HG02885 (cell line): ENCODE measurements at regions not wholly inside any gene's neighbourhood (a gene's known extent, or its start where the extent isn't known, plus 50 kb on each side); places are given as distances from the start of the nearest gene placed in this dataset.
"Not testable (repeated sequence)": the region's sequence is repeated elsewhere in the genome, so short reads cannot be mapped to it uniquely, and the experiment has no call there.

ENCODE experiments used
- ATAC-seq: cut with Tn5 transposase; IDR thresholded peaks from one replicate; pipeline ENCODE4 v1.9.1; 2021; ENCODE audit warnings: mild to moderate bottlenecking; ENCODE audit not compliant: unreplicated experiment, poor library complexity

DNA sequence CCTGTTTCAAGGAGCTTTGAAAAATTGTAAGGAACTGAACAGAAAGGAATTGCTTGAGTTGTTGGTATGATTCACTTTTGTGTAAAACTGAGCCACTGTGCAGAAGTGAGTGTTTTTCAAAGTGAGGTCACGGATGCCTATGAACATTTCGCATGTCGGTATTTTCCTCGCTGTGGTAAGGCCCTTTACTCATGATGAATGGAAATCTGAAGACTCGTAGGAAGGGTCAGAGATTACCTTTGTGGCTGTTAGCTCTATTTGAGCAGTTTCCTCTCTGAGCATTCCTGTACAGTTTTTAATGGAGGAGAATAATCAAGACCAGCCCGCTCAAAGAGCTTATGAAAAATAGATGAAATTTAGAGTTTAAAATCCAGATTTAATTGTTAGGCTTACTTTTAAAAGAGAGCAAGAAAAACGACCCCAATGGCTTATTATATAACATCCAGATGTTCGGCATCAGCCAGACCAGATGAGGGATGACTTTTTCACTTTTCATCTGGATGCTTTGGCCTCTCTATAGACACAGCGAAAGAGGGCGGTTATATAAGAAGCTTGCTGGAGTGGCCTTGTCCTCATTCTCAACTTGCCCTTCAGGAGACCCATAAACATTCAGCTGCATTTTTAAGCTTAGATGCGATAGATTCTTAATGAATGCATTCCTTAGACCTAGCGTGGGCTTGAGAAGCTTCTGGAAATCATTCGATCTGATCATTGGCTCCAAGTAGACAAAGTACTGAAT is 99.5 kb downstream of the CD83 start:
- no peak for ATAC-seq

DNA sequence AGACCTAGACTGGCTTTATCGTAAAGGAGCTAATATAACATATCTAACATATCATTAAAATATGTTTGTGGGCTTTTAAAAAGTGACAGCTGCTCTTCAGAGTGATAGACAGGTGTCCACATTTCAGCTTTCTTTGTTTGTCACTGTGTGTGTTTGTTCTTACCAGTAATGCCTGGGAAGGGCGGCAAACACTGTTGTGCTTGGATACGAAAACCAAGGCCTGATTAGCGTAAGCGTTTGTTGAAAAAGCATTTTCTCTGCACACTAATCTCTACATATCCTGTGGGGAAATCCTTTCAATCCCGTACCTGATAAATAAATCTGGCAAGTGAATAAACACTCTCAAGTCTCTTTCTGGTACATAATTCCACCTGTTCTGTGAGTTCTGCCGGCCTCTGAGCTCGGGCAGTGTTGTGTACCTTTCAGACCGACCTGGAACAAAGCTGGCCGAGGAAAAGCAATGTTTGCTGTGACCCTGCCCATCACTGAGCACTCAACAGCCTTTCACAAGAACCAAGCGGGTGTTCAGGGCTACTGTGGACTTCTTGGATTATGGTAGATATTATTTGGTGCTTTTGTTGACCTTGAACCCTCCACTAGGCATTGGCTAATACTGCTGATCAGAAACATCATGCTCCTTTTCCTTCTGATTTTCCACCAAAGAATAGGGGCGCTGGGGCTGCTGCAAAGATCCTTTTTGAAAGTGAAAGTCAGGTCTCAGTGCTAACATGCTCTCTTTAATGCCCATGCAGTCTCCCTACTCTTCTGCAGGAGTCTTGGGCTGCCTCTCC is 100.4 kb downstream of the CD83 start:
- ATAC-seq = no peak

GRCh38 chr6:14218519-14218800 is 100.9 kb downstream of the CD83 start:
- no peak for ATAC-seq

GRCh38 chr6:14221564-14222279 is 104.2 kb downstream of the CD83 start:
- no peak for ATAC-seq

GRCh38 chr6:14222956-14223355 is 105.4 kb downstream of the CD83 start:
- no peak for ATAC-seq

DNA sequence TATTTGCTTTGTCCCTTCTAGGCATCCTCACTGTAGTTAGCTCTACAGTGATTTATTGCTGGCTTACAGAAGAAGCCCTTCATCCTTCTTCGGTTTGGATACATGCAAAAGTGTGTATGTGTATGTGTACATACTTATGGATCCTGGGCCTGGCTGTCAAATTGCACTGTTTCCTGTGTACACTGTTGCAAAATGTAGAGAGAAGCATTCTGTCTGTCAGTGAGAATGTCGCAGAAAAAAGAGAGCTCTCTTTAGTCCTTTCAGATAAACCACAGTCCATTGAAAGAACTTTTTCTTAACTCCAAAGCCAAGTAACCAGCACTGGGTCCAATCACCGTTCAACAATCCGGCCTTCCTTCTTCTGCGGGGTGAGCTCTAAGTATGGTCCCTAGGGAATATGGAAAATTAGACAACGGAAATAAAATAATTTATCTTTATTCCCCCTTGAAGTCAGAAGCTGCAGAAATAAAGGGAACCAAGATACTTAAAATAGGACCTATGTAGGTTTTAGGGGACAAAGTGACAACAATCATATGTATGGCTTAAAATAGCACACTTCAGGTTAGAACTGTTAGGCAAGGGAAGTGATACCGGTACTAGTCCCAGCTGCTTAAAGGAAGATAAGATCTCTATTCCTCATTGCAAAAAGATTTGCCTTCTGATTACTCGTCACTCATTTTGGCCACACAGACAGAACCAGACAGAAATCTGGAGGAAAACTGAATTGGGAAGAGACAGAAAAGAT is 107.0 kb downstream of the CD83 start:
- ATAC-seq = peak; percentile 46

GRCh38 chr6:14226051-14226660 is 108.6 kb downstream of the CD83 start:
- ATAC-seq = no peak

DNA sequence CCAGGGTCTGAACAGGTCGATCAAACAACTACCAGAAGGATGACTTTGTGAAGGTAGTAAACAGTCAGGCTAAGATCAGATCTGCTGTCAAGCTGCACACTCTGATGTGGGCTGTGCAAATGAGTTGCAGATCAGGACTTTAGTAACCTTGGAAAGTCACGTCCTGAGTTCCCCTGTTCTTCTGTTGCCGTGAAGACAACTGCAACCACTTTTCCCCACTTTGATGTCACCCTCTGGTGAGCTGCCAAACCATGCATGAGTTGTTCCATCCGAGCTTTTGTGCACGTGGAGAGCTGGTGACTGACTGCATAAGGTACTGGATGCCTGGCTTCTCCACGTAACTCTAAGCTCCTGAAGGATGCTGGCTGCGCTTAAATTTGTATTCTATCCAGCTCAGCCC is 111.0 kb downstream of the CD83 start:
- ATAC-seq = no peak

GRCh38 chr6:14231071-14231483 is 113.5 kb downstream of the CD83 start:
- ATAC-seq = no peak

DNA sequence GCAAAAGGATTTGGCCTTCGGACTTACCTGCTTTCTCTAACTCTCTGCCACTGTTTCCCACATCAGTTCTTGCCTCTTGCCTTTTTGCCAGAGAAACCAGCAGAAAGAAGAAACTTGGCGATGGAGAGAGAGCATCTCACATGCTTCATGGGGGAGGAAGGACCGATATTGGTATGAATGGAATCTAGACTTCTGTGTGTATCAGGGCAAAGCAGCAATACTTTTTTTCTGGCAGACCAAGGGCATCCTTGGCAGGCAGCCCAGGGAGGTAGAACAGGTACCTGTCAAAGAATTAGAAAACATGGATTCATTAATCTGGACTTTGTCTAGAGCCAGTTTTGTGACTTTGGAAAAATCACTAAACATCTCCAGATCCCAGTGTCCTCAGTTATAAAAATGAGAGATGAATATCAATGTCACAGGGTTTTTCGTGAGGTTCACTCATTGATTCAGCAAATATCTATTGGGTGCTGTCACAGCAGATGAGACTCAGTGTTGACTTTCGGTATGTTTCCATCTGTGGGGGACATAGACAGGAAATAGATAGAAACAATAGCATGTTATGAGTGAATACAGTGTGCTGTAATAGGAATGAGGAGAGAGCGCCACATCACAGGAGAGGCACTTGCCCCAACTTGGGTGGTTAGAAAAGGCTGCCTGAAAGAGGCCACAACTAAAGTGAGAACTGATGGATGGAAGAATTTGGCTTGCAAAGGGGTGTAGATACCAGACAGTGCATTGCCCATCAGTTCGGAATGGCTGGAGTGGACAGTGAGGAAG is 114.1 kb downstream of the CD83 start:
- ATAC-seq = no peak

GRCh38 chr6:14232889-14233288 is 115.3 kb downstream of the CD83 start:
- no peak for ATAC-seq

- ATAC-seq = no peak
These were observed 118.2 kb downstream of the CD83 start for GRCh38 chr6:14235653-14236356.

DNA sequence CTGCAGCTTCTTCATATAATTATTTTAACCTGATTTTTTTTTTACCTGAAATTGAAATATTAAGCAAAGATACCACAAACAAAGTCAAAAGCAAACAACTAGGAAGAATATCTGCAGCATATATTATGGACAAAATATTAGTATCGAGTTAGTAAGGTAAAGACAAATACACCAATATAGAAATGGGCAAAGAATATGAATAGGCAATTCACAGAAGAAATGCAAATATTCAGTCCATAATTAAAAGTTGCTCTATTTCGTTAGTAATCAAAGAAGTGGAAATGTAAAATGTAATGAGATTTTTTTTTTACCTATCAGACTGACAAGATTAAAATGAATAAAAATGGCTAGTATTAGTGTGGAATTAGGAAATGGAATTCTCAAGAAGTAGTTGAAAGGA is 121.5 kb downstream of the CD83 start:
- no peak for ATAC-seq

- no peak for ATAC-seq
These were observed 123.0 kb downstream of the CD83 start for GRCh38 chr6:14240411-14241166.

GRCh38 chr6:14241255-14242070 is 123.9 kb downstream of the CD83 start:
- no peak for ATAC-seq

DNA sequence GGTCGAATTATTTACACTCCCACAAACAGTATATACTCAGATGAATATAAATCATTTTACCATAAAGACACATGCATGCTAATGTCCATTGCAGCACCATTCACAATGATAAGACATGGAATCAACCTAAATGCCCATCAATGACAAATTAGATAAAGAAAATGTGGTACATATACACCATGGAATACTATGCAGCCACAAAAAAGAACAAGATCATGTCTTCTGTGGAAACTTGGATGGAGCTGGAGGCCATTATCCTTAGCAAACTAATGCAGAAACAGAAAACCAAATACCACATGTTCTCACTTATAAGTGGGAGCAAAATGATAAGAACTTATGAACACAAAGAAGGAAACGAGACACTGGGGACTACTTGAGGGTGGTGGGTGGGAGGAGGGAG is 125.3 kb downstream of the CD83 start:
- ATAC-seq = not testable (repeated sequence)

GRCh38 chr6:14243597-14243996 is 126.0 kb downstream of the CD83 start:
- no peak for ATAC-seq
